GM21576 (cell line): ENCODE measurements at regions not wholly inside any gene's neighbourhood (a gene's known extent, or its start where the extent isn't known, plus 50 kb on each side); places are given as distances from the start of the nearest gene placed in this dataset.

Experiments
- ATAC-seq: cut with Tn5 transposase; IDR thresholded peaks from one replicate; pipeline ENCODE4 v1.9.1; 2021; ENCODE audit warnings: mild to moderate bottlenecking, moderate library complexity; ENCODE audit not compliant: unreplicated experiment

GRCh38 chr12:83198291-83199015 is 511.7 kb downstream of the TMTC2 start:
- no peak for ATAC-seq

- no peak for ATAC-seq
These were observed 510.8 kb downstream of the TMTC2 start for GRCh38 chr12:83197483-83197914.

- ATAC-seq: no peak
These were observed 510.1 kb downstream of the TMTC2 start for GRCh38 chr12:83196694-83197350.

GRCh38 chr12:83190631-83191390 is 504.1 kb downstream of the TMTC2 start:
- no peak for ATAC-seq

- no peak for ATAC-seq
These were observed 499.7 kb downstream of the TMTC2 start for GRCh38 chr12:83186419-83186818.

- no peak for ATAC-seq
These were observed 498.5 kb downstream of the TMTC2 start for GRCh38 chr12:83185241-83185640.
